ENCODE measurements at regions not wholly inside any gene's neighbourhood (a gene's known extent, or its start where the extent isn't known, plus 50 kb on each side); places are given as distances from the start of the nearest gene placed in this dataset.

DNA sequence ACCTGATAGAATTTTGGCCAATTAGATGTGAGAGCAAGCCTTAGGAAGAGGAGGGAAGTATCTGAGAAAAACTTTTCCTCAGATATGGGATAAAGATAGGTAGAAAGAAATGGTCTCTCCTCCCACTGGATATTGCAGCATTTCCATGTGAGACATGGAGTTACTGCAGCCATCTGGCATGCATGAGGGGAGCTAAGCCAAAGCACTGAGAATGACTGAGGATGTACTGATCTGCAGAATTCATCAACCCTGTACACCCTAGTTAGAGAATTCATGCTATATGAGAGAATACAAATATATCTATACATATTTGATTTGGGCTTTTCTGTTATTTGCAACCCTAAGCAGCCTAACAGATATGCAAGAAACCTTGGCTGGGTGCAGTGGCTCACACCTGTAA, 52.5 kb upstream of the RPL34 start:
- DNase-seq (ENCODE audit: low read depth): no peak

DNA sequence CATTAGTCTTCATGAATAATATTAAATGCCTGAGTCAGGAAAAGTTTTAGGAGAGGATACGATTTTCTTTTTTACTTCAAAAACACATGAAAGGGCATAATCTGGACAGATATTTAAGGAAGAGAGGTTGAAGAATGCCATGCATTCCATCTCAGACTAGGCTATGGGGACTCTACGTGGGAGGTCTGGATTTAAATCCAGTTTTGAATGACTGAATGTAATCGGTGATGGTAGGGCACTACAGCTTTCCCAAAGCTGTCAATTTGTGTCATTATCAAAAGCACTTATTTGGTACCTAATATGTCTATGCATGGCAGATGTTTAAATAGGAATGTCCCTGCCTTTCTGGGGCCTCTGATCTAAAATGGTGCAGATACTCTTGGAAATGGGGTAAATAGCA, 59.3 kb upstream of the RPL34 start:
- DNase-seq (ENCODE audit: low read depth): peak; percentile 35

DNA sequence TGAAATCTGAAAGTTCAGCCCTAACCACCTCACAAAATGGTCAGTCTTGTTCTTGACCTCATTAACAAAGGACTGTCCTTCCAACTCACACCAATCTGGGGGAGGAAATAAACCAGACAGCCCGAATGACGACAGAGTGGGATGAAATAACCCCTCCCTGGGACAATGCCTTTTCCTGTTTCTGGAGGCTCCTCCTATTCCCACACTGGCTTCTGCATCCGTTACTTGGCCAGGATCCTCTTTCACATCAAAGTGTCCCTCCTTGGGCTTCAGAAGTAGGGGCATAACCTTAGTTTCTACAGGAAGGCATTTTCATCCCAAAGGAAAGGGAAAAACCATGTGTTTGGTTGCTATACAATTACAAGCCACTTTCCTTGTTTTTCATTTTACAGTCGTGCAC, 59.8 kb upstream of the RPL34 start:
- peak; percentile 9 for DNase-seq (ENCODE audit: low read depth)

DNA sequence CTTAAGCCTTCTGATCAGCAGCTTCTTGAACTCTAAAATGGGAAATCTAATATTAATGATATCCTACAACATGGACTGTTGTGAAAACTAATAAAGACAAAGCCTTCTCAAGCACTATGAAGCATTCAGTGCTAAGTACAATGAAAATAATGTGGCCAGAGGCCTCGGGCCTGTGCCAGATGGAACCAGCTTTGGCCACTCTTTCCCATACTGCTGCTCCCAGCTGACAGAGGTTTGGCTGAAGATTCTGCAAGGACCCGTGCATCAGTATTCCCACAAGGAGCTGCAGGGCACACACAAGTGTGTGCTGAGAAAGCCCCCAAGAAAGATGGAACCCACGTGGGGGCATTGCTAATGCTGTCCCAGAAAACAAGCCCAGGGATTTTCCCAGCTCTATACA, 60.5 kb upstream of the RPL34 start:
- DNase-seq (ENCODE audit: low read depth): no peak

DNA sequence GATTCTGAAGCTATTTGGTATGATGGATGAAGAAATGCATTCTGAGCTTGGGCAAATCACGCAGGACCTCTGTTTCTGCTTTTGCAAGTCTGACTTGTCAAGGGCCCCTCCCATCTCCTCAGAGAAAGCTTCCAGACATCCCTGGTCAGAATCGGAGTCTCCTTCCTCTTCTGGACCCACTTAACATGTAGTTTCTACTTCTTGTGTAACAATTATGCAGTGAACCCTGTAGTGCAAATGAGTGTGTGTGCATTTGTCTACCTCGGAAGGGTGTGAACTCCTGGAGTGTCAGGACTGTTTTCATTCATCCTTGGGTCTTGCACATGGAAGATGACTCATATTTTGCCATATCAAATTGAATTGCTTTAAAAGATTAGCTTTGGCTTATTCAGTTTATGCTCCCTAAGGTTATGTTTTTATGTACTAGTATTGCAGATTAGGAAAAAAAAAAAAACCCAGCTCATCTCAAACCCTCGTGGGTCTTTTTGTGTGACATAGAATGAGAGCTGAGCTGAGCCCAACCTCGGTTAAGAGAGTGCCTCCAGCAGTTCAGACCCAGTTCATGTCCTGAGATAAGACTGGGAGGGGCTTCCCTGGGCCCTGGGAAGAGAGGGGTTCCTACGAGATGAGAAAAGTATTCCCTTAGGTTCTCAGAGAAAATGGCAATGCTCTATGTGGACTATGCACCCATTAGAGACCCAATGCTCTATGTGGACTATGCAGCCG, 61.1 kb upstream of the RPL34 start:
- no peak for DNase-seq (ENCODE audit: low read depth)

DNA sequence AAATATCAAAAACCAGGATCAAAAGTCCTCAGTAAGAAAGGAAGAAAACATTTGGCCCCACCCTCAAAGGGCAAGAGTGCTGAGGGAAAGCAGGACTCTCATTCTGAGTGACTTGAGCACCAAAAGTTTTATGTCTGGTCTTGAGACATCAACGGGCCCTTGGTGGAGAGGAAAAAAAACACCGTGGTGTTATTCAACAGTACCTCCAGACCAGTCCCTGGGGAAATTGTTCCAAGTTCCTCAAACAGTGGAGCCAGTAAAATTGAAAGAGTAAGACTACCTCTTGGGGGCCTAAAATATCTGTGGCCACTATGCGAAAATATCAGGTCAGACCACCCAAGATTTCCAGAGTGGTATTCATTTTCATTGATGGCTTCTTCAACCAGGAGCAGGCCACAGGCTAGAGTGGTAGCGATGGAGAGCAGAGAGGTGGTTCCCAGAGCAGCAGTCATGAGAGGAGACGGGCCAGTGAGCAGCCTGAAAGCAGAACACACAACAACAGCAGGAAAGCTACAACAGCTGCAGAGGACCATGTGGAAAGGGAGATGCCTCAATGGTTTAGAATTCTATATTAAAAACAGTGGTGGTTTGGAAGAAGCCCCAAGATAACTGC, 63.7 kb upstream of the RPL34 start:
- DNase-seq (ENCODE audit: low read depth): no peak

DNA sequence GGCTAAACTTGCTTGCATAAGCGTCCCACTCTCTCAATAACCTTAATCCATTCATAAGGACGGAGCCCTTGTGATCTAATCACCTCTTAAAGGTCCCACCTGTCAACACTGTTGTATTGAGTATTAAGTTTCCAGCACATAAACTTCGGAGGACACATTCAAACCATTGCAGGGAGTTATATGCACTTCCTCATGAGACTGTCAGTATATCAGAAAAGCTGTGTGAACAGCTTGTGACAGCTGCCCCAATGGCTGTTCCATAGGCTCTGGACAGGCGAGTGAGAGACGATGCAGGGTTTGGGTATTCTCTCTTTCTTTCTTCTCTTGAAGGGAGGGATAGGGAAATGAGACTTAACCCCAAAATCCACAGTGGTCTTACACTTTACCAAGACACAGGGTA, 64.2 kb upstream of the RPL34 start:
- DNase-seq (ENCODE audit: low read depth): no peak

DNA sequence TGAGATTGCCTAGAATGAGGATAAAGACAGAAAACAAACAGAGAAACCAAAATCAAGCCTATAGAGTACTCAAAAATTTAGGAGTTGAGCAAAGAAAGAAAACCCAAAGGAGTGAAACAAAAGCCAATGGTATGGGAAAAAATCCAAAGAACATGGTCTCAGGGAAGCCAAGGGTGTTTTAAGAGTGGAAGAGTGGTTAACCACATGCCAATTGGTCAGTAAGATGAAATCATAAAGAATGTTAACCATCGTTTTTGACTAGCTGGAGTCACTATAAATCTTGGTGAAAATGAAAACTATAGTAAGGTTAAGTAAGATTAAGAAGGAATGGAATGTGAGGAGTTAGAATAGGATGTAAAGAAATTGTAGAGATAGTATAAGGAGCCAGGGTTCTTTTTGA, 64.7 kb upstream of the RPL34 start:
- no peak for DNase-seq (ENCODE audit: low read depth)

DNA sequence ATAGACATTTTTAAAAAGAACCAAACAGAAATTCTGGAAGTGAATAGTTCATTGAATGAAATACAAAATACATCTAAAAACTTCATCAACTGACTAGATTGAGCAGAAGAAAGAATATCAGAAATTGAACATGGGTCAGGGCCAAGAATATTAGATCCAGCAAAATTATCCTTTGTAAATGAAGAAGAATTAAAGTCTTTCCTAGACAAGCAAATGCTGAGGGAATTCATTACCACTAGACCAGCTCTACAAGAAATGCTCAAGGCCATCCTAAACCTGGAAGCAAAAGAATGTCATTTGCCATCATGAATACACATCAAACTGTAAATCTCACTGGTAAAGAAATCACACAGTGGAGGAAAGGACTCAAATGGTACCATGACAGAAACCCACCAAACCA, 72.7 kb upstream of the RPL34 start:
- no peak for DNase-seq (ENCODE audit: low read depth)

DNA sequence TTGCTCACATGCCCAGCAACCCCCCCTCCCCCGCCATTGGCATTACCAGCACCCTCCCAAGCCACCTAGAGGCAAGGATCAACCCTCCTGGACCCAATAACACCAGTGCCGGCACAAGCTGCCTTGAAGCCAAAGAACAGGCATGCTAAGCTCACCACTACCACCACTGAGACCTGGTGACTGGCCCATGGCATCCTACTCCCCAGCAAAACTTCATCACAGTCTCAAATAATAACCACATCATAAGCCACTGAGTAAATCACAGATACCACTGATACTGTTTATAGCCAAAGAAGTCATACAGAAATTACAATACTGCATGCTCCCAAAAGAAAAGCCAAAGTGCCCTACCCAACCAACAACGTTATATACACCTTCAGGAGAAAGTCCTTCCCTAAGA, 73.6 kb upstream of the RPL34 start:
- no peak for DNase-seq (ENCODE audit: low read depth)

DNA sequence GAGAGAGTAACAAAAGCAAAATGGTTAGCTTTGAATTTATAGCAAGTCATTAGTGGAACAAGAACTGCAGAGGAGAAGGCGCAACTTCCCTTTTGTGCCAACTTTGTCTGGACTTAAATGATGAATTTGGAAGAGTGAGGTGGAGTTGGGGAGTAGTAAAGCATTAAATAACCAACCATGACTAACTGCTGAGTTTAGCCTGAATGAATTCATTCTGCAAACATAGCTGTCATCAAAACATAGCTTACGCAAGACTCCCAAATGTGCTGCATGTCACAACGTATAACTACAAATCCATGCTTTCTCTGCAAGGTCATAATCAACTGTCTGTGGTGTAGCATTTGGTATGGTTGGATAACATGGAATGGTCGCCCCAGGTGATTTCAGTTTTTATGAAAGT, 75.9 kb upstream of the RPL34 start:
- DNase-seq (ENCODE audit: low read depth): peak; percentile 17

DNA sequence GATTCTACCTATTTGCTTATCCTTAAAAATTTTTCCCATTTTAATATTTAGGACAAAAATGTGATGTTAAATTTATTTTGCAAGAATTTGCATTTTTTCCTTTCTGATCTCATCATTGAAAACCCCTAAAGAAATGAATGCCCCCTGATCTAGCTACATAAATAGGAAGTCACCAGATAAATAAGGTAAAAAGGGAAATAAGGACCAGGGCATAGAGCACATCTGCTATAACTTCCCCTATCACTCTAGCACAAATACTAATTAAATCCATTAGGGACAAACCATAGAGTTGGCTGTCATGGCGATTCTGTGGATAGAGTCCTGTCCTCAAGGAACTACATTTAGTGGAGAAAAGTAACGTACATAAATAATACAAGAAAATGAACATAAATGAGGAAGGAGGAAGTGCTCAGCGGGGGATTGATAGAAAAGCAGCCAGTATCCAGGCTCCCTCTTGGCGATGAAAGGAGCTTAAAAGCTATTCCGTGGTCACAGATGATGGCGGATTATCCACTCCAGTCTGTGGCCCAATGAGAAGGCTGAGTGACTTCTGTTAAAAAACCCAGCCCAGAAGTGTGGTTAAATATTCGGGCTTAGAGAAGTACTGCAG, 76.9 kb upstream of the RPL34 start:
- DNase-seq (ENCODE audit: low read depth): no peak

DNA sequence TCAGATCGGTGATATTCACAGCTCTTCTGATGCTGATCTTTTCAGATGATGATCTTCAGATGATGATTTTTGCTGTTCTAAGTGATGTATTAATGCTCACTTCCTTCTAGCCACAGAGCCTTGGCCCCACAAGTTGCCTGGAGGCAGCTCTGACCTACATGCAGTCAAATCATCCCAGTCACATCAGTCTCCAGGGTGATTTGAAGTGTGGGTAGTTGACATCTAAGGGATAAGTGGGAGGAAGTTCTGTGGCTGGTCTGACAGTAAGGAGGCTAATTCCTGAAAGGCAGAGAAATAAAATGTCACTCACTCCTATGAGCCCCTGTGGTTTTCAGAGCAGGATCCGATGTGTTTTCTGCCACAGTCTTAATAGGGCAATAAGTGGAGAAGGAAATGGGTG, 79.8 kb upstream of the RPL34 start:
- no peak for DNase-seq (ENCODE audit: low read depth)

DNA sequence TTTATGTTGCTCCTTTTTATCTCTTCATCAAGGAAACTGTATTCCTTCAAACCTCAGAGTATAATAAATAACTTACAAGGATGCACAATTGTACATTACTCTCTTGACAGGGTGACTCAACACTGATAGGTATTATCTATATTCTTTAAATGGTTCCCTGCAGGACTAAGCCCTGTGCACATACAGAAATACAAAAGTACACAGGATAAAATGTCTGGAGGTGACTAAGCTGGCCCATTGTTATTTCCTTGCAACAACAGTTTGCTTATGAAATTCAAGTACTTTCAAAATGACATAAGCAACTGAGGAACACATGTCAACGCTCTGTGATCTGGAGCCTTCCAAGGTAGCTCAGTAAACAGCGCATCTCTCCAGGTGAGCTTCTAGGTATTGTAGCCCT, 83.8 kb upstream of the RPL34 start:
- DNase-seq (ENCODE audit: low read depth): no peak

DNA sequence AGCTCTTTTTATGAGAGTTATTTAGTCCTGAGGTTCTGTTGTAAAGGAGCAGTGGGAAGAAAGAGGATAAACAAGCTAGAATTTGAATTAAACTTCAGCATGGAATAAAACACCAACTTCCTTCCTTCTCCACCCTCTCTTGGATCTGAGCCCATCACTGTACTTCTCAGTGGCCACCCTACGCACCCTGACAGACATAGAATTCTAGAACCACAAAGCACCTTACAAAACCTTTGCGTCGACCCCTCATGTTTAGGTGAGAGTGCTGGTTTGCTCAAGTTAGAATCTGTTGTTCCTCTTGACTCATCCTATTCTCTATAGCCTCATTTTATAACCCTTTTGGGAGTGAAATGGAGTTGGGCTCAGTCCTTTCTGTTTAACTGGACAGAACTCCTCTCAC, 84.6 kb upstream of the RPL34 start:
- no peak for DNase-seq (ENCODE audit: low read depth)

DNA sequence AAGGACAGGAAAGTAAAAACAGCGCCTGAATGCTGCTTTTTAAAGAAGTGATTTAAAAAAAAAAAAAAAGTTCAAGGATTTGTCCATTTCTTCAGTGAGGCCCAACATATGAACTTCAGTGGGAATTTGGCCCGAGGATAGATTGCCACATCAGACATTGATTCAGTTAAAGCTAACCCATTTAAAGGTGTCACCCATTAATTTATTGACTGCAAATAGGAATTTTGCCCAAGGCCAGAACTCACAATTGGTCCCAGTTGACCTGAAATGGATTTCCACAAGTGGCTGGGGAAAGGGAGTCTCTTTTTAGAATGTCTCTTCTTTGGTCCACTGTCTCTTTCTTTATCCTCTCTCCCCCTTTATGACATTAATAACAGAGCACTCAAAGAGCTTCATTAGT, 86.5 kb upstream of the RPL34 start:
- no peak for DNase-seq (ENCODE audit: low read depth)

DNA sequence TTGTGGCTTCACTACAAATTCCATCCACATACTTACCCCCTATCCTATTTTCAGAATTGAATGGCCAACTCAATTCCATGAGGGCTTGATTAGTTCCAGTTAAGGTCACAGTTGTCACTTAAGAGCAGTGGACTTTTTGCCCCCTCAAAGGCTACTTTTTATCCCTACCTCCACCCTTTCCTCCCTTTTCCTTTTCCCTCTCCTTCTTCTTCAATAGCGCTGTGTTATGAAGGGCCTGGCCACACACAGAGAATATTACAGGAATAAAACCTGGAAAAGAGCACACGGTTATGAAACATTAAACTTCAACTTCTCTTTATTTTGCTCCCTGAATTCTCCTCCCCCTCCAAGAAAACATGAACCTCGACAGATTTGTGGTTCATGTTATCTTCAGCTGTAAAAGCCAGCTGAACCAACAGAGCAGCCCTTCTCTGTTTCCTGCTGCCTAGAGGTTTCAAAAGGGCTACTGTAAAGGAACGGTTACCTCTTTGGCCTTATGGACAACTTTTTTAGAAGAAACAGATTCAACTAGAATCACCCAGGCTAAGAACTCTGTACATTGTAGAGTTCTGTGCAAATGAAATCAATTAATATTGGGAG, 87.0 kb upstream of the RPL34 start:
- DNase-seq (ENCODE audit: low read depth): no peak

DNA sequence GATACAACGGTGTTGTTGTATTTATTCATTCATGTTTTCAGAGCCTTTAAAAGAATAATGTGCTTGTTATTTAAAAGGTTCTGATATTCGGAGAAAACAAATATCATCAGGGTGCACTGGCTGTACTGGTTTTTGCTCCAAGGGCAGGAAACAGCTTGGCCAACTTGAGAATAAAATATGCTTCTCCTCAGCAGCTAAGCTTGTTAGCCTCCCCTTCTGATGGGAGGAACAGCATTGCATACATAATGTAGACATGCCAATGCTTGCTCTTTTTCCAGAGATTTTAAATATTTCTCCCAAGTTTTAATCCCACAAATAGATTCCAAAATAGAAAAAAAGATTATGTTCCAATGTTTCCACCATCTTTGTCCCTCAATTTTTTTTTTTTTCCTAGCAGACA, 87.6 kb upstream of the RPL34 start:
- no peak for DNase-seq (ENCODE audit: low read depth)

DNA sequence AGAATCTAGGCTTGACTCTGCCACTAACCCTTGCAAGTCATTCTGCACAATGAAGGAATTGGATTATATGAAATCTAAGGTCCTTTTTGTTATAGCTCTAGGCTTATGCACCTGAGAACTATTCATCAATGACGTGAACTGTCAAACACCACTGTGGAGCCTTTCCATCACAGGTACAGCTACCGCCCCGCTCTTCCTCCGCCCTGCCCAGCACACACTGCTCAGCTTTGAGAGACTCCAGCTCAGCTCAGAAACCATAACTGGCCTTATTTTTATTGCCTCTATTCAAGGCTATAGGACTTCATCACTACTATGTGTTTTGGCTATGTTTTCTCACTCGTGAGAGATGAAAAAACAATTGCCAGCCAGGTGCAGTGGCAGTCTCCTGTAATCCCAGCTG, 88.2 kb upstream of the RPL34 start:
- DNase-seq (ENCODE audit: low read depth): no peak

DNA sequence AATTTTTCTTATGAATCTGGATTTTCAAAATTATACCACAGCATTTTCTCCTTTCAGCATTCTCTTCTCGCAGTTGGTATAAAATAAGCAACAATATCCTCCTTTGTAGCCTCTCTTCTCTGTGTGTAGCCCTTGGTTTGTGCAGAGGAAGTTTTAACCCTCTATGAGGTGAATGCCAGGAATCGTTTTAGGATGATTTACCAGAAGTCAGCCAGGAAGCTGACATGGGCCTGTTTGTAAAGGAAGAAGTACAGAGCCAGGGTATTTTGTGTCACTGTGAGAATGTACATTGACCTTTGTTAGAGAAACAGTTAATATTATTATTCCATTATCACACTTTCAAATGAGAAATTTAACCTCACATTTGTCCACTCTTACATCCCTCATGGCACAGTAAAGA, 88.9 kb upstream of the RPL34 start:
- no peak for DNase-seq (ENCODE audit: low read depth)

DNA sequence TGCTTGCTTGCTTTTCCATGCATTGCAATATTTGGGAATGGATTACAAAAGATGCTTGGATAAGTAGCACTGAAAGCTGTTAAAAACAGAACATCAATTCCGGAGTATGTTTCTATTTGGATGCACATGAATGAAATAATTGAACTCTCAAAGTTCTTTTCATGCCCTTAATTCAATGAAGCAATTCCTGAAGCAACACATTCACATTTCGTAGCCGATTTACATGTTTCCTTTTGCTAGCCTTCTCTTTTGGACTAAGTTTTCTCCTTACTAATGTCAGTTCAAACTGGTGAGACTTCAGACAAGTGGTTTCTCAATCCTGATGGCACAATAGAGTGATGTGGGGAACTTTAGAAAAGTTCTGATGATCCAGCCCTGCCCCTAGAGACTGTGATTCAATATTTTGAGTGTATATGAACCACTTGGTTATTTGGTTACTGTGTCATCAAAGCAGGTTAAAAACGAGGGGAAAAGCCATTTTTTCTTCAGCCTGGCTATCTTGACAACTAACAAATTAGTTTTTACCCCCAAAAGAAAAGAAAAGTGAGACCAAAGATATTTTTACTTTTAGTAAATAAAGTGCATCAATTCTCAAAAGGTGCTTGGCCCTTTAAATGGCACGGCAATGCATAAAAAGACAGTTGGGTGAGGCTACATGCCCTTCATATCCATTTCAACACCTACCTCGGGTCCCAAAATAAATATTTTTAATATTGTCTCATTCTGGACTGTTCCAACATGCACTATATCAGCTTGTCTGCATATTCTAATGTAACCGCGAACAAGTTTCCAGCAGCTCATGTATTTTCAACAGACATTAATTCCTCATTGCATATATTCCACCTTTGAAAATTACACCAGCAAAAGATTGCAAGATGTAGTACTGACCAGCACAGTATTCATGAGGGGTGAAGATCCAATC, 90.1 kb upstream of the RPL34 start:
- DNase-seq (ENCODE audit: low read depth): no peak

DNA sequence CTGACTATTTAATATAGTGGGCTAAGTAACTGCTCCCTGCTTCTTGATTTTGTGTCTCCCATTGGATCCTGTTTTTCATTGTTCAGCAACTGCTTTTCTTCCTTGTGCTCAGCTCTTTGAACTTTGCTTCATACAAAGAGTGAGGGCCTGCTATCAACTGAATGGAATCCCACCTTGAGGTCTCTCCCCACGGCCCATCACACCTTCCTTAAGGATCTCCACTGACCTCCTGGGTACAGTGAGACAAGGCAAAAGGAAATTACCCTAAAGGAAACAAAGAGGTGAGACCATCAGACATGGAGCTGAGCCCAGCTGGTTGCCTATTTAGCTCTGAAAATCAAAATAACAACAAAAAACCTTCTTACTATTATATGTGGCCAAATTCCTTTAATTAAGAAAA, 91.3 kb upstream of the RPL34 start:
- DNase-seq (ENCODE audit: low read depth): no peak

Data from EH (cell line).